AG10803 (cell line): ENCODE measurements at regions not wholly inside any gene's neighbourhood (a gene's known extent, or its start where the extent isn't known, plus 50 kb on each side); places are given as distances from the start of the nearest gene placed in this dataset.

Experiments
- DNase-seq: peaks from one replicate; pipeline ENCODE4 v3.0.0; 2010; ENCODE audit warnings: low read depth
- H3K4me3 ChIP-seq: 2 replicates; pipeline ENCODE4 v1.5.1; 2011; ENCODE audit warnings: mild to moderate bottlenecking, low read length, control low read depth
- CTCF ChIP-seq: conservative IDR thresholded peaks from 2 replicates; pipeline ENCODE4 v1.5.1; 2011; ENCODE audit warnings: mild to moderate bottlenecking, low read length, control low read depth, inconsistent platforms

GRCh38 chr1:188350104-188350503 lies 1521.4 kb downstream of the PLA2G4A start:
- DNase-seq = no peak
- TF ChIP-seq CTCF = no peak
- H3K4me3 ChIP-seq = no peak overlapping the region

- no peak overlapping the region for H3K4me3 ChIP-seq
- no peak for DNase-seq
- no peak for TF ChIP-seq CTCF
Observed at GRCh38 chr1:188355082-188355481, 1526.3 kb downstream of the PLA2G4A start.

- DNase-seq = no peak
- no peak overlapping the region for H3K4me3 ChIP-seq
- no peak for TF ChIP-seq CTCF
Observed at GRCh38 chr1:188355847-188356246, 1527.1 kb downstream of the PLA2G4A start.

- no peak for TF ChIP-seq CTCF
- no peak for DNase-seq
- H3K4me3 ChIP-seq = no peak overlapping the region
Observed at GRCh38 chr1:188359315-188359714, 1530.6 kb downstream of the PLA2G4A start.

- TF ChIP-seq CTCF = no peak
- H3K4me3 ChIP-seq = no peak overlapping the region
- no peak for DNase-seq
Observed at GRCh38 chr1:188363943-188364342, 1535.2 kb downstream of the PLA2G4A start.

GRCh38 chr1:188364927-188365449 lies 1536.2 kb downstream of the PLA2G4A start:
- no peak overlapping the region for H3K4me3 ChIP-seq
- no peak for TF ChIP-seq CTCF
- DNase-seq = no peak

GRCh38 chr1:188365874-188366273 lies 1537.1 kb downstream of the PLA2G4A start:
- DNase-seq = no peak
- no peak overlapping the region for H3K4me3 ChIP-seq
- TF ChIP-seq CTCF = no peak
